ENCODE measurements at regions not wholly inside any gene's neighbourhood (a gene's known extent, or its start where the extent isn't known, plus 50 kb on each side); places are given as distances from the start of the nearest gene placed in this dataset.

DNA sequence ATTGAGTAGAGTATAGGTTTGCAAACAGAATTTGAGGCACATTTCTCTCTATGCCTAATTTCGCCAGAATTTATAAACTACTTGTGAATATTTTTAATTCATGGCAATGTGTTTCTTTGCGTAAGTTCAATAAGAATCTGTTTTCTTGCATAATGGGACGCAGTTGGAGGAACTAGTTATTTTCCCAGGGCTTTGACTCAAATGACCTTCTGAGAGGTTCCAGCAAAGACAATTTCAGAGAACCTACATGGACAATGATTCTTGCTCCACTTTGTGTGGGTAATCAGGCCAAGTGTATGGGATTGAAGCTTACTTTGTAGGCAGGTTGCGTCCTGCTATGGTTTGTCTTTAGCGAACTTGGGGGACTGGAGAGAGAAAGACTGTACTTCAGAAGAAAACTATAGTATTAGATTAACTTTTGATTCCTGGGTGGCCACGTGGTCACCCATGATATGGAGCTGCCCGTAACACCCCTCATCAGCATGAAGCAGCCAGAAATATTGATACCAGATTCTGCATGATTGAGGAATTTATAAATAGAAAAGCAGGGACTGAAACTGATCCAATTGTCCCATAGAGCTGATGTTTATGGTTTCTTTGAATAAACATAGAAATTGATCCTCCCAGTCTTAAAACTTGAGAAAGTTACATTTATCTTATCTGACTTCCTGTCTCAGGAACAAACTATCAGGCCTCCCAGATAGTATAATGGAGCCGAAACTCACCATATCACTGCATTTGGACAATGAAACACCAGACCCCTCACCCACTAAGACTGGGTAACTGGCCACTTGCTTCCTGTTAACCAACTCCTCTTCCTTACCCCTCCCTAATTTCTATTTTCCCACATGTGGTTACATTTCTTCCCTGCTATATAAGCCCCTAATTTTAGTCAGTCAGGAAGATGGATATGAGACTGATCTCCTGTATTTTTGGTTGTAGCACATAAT lies 815.3 kb upstream of the HS6ST1 start:
- DNase-seq: no peak

DNA sequence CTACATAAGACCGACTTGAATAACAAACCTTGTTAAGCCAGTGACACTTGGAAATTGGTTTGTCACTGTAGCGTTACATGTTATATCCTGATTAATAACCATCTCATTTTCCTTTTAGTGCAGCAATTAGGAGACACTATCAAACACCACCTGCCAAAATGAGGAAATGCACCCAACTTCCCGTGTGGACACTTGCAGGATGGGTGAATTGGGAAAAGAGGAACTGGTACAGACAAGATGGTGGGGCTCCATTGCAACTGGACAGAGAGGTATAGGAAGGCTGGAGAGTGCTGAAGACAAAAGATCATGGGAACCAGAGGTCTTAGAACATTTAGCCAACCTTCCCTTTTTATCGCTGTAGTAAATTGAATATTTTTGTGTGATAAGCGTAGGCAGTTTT lies 816.3 kb upstream of the HS6ST1 start:
- DNase-seq: no peak

DNA sequence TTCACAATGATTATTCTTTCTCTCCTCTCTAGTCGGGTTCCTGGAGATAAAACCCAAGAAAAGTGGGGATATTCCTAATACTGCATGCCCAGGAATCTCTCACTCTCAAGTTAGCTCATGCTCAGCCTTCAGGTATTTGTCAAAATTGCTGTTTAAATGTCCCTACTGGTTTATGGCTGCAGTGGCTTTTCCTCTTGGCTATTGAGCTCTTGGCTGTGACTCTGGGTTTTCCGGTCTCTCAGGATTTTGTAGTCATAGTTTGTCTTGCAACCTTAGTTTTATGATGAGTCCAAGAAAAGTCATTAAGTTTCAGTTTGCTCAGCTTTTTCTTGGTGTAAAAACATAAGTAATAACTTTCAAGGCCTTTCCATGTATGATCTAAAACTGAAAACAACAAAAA lies 820.7 kb upstream of the HS6ST1 start:
- DNase-seq: no peak

DNA sequence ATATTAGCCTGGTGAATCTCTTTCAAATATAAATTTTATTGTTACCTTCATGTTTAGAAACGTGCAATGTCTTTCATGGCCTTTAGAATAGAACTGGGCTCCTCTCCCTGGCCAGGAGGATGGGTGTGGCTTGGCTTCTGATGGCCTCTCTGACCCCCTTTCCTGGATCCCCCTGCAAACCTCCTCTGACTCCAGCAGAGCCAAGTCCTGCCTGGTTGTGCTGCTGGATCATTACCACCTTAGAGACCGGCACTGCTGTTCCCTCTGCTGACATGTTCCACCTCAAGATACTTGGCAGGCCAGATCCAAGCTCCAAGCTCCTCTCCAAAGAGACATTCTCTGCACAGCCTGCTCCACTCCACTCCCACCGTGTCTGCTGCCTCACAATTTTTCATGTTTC lies 823.8 kb upstream of the HS6ST1 start:
- DNase-seq: no peak

DNA sequence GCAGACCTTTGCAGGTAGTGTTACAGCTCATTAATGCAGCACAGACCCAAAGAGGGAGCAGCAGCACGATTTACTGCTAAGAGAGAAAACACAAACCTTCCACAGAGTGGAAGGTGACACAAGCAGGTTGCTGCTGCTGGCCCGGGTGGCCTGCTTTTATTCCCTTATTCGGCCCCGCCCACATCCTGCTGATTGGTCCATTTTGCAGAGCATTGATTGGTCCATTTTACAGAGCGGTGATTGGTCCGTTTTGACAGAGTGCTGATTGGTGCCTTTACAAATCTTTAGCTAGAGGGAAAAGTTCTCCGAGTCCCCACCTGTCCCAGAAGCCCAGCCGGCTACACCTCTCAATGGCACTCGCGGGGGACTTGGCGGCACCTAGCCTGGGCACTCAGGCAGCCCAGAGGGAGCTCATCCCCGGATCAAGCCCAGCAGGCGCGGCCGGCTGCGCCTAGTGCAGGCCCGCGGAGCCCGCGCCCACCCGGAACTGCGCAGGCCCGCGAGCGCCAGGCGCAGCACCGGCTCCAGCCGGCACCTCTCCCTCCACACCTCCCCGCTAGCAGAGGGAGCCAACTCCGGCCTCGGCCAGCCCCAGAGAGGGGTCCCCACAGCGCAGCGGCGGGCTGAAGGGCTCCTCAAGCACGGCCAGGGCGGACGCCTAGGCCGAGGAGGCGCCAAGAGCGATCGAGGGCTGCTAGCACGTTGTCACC lies 825.6 kb upstream of the HS6ST1 start:
- no peak for DNase-seq

DNA sequence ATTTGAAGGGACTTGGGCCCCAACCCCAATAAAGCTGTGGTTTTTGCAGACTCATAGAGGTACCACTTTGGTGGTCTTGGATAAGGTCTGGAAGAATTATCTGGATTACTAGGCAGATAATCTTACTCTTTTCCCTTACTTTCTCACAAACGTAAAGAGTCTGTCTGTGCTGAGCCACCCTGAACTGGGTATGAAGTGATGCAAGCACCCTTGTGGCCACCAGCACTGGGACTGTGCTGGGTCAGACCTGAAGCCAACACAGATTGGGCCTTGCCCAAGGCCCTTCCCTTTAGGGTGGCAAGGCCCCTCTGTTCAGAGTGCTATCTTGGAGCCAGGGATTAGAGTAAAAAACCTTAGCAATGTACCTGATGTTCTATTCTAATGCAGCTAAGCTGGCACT lies 827.0 kb upstream of the RAB6C start:
- DNase-seq: no peak

DNA sequence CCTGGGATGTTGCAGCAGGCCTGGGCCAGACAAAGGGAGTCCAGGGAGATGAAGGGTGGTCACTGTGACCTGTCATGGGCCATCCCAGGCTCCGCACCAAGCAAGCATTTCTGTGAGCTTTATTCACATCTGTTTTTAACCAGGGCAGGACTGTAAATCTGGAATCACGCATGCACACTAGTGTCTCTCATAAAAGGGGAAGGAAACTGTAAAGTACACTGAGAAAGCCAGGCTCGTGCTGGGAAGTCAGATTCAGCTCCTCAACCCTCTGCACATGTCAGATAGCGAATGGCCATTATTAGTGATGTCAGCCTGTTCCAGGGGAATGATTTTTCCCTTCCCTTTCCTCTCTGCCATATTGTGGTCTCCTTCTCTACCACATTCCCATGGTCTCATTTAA lies 818.6 kb upstream of the RAB6C start:
- DNase-seq: no peak

DNA sequence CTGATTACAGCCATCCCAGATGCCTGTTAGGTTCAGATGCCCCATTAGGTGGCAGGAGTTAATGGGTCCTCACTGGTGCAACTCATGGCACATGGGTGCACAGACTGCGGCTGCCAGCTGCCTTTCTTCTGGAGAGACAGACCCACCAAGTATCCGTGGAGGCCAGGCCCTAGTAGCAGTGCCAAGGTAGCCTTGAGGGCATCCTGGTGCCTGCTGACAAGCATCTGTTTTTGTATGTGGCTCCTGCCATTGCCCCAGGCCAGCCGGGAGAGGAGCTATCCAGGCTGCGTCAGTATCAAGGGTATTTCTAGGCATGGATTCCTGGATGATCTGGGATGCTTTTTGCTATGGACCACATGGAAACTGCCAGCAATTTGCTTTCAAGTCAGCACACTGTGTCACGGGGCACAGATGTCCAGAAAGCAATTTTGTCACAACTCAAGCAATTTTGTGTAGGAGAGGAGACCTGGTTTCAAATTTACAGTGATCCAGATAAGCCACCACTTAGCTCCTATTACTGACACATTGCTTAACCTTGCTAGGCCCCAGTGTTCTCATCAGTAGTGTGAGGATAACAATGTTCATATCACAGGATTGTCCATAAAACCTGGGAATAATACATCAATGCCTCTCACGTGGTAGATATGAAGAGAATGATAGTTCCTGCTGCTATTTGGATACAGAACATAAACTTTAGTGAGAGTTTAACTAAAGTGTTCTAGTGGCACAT lies 815.1 kb upstream of the RAB6C start:
- DNase-seq: no peak

DNA sequence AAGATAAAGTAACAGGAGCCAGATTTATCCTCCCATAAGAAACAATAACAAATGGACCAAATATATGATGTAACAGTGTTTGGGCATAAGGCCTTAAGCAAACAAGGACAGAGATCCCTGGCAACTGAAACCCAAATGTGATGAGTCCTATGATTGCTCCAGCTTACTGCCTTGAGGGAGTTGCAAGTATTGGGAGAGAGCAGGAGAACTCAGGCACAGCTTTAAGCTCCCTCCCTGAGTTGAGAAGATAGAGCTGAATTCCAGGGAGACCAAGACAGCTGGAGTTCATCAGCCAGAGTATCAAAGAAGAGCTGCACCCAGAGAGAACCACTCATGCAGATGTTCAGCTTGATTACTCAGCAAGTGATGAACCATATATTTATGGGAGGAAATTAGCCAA lies 814.5 kb upstream of the RAB6C start:
- DNase-seq: no peak

DNA sequence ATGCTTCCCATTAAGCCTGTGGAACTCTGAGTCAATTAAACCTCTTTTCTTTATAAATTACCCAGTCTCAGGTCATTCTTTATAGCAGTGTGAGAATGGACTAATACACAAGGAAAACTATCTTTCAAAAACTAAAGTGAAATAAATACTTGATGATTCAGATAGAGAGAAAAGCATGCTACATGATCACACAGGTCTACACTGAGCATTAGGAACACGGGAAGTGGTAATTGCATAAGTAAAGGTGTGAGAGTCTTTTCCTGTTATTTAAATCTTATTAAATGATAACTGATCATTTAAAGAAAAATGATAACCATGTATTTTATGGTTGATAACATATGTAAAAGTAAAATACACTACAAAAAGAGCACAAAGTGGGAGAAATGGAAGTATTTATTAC lies 812.0 kb upstream of the RAB6C start:
- no peak for DNase-seq

DNA sequence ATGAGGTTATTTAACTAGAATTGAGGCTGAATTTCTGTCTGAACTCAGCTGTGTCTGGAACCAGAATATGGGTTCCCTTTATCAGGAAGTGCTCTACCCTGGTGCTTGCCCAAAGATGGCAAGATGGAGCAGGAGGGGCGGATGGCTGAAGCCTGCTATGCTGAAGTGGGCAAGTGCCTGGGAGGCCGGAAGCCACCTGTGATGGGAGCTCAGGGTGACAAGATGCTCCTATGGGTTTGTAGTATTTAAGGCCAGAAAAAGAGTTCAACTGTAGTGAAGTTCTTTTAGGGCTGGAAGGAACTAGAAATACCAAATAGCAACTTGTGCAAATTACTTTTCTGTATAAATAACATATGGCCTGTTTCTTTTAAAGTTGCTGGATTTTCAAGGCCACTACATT lies 808.9 kb upstream of the RAB6C start:
- no peak for DNase-seq

DNA sequence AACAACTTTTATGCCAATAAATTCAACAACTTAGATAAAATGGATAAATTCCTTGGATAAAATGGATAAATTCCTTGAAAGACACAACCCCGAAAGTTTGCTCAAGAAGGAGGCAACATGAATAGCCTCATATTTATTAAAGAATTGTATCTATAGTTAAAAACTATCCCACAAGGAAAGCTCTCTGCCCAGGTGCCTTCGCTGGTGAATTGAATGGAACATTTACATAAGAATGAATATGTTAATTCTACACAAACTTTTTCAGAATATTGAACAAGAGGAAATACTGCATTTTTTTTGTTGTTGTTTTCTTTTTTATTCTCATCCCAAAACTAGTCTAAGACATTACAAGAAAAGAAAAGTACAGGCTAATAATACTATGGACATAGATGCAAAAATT lies 805.3 kb upstream of the RAB6C start:
- DNase-seq: no peak

DNA sequence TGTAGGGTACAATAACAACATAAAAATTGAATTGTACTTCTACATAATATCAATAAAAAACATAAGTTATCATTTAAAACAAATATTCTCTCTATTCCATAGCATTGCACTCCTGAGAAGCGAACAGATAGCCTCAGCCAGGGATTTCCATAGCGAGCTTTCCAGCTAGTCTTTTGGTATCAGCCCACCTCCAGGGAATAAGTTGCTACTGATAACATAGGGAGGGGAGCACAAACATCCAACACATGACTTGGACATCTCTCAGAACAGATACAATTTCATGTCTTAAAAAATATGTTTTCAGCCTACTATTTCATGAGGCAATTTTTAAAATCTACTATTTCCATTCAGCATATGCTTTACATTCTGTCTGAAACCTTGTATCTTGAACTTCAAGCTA lies 804.4 kb upstream of the RAB6C start:
- no peak for DNase-seq

DNA sequence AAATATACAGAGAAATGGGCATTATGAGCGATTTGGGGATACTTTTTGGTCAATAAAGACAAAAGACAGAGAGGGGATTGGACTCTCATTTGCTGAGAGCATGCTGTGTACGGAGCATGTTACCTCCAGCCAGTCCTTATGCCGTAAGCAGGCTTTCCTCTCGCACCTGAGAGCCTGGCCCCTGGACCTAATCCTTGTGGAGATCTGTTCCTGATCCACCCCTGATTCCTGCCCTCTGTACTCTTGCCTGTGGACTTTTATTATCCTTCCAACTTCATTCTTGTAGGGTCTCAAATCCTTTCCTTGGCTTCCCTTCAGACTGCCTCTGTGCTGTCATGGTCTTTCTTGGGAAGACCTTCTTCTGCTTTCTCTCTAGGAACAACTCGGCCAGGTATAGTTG lies 803.1 kb upstream of the RAB6C start:
- no peak for DNase-seq

DNA sequence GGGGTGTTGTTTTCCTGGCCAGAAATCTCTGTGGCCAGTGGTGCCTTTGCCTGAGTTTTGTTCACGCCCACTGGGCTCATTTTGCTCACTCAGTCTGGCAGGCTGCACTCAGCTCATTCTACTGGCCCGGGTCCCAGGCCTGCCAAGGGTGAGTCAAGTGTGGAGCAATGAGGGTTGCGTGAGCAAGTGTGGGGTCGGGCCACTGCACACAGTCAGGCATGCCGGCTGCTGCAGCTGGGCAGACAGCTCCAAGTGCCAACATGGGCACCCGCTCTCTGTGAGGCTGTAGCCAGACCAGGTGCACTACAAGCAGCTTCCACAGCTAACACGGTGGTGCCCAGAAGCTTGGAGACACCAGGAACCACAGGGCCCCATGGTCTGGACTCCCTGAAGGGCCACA lies 801.1 kb upstream of the RAB6C start:
- DNase-seq: no peak

DNA sequence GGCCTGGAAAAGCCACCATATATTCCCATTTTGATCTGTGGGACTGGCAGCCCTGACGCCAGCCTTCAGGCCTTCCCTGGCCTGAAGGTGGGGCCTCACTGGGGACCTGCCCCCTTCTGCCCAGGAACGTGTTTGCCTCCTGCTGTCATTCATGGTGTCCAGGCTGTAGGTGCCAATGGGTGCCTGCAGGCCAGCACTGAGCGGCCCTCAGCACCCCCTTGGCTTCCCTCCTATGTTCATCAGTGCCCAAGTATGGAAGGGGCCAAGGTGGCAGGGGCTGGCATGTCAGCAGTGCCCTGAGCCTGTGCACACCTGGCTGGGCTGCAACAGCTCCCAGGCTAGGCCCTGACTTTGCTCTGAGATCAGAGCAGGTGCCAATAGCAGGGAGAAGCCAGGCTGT lies 800.3 kb upstream of the RAB6C start:
- DNase-seq: no peak

DNA sequence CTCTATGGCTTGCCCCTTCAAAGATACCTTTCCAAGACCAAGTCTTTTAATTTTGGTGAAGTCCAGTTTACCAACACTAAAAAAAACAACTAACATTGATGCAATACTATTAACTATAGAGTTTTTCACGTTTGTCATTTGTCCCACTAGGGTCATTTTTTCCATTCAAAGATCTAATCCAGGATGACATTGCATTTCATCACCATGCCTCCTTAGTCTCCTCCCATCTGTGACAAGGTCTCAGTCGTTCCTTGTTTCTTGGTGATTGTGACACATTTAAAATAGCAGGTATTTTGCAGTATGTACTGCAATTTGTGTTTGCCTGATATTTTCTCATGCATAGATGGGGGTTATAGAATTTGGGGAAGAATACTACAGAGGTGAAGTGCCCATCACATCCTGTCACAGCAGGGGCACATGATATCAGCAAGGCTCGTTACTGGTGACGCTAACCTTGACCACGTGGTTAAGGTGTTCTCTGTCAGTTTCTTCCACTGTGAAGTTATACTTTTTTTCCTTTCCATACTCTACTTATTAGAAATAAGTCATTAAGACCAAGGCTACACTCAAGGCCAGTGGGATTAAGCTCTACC lies 799.2 kb upstream of the RAB6C start:
- DNase-seq: no peak

DNA sequence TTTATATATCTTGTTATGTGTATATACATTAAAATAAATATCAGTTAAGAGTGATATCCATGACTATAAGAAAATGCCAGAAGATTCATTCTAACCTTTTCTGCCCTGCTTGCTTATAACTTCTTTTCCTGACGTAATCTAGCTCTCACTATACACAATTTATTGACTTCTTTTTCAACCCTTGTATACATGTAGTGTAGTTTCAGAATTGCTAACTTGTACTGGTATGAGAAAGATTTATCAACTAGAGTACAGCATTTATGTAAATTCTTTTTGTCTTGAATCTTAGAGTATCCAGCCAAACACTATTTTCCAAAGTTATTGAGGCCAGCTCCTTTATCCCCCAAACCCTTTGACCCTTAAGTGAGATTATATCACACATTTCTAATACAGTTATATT lies 798.0 kb upstream of the RAB6C start:
- DNase-seq: no peak

DNA sequence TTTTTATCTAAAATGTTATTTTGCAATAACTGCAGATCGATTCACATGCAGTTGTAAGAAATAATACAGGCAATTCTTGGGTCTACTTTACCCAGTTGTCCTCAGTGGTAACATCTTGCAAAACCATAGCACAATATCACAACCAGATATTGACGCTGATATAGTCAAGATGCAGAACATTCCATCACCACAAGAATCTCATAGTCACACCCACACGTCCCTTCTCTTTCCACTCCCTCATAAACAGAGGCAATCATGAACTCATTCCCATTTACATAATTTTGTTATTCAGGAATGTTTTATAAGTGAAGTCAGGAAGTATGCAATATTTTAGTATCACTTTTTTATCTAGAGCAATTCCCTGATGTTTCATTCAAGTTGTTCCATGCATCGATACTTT lies 797.5 kb upstream of the RAB6C start:
- no peak for DNase-seq

DNA sequence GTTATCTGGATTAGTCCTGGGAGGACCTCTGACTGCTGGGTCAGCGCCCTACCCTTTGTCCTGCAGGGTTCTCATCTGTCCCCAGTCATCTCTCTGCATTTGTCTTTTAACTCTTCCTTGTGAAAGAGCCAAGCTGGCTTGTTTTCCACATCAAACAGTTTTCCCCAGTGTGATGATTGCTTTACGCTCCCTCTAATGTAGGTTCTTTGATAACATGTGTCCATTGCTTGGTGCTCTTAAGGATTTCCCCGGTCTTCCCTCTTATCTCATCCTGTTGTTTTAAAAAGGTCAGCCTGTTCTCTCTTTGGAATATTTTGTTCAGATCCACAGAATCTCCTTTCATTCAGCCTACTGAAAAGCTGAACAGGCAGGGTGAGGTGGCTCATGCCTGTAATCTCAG lies 792.1 kb upstream of the RAB6C start:
- no peak for DNase-seq

DNA sequence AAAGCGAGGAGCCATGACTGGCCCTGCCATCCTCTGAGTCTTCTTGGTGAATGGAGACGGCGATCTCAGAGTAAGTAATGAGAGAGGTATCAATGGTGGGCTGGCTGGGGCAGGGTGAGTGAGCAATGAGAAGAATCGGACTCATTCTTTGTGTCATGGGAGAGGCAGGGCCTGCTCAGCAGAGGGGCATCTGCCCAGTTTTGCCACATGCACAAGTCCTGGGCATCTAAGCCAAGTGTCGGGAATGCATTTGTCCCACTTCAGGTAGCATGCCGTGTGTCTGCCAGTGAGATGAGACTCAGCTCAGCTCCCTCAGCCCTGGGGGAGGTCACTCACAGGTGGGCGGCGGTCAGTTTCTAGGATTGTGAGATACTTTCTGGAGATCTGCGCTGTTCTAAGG lies 791.0 kb upstream of the RAB6C start:
- no peak for DNase-seq

DNA sequence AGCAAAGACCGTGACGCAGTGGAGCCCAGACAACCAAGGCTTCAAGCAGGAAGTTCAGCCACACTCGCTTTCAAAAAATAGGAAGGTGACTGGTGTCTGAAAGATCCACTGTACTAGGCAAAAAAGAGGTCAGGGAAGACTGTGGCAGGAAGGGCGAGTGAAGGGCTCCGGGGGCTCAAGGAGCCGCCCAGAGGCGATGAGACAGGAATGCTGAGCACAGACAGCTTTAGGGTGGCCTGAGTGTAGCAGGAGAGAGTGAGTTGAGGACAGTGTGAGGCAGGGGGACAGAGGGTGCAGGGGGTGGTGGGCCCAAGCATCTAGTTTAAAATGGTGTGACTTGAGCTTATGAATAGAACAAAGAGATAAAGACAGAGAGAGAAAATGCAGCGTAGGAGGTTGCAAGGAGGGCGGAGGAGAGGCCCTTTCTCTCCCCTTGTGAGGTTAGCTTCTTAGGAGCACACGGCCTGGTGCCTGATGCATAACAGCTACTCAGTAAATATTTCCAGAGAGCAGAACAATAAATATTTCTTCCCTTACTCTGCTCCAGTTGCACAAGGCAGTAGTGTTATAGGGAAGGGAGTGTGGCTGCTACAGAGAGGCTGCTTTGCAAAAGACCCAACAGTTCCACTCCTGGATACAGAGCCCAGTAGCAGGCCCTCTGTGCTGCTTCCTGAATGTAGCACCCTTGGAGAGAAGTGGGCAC lies 789.7 kb upstream of the RAB6C start:
- DNase-seq: no peak

DNA sequence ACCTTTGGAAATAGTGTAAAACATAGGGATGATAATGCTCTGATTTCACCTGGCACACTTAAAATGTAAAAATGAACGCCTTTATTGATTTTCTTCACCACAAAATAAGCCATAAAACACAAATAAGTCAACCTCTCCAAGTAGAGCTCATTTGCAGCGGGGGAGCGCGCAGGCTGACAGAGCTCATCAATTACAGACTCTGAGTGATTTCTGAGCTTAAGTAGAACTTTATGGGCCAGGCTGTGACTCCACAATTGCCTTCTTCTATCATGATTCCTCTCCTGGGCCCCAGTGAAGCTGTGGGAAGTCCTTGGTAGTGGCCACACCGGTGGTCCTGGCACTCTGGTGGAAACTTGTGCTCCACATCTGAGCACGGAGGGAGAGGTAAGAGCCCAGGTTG lies 789.0 kb upstream of the RAB6C start:
- DNase-seq: no peak
